Caki2 (cell line): ENCODE measurements at regions not wholly inside any gene's neighbourhood (a gene's known extent, or its start where the extent isn't known, plus 50 kb on each side); places are given as distances from the start of the nearest gene placed in this dataset.
A peak's percentile ranks its signal among the peaks of the same experiment; 100 is the strongest.
"Not testable (repeated sequence)": the region's sequence is repeated elsewhere in the genome, so short reads cannot be mapped to it uniquely, and the experiment has no call there.

Experiments used
- DNase-seq: peaks from one replicate; pipeline ENCODE4 v3.0.0-alpha.2; 2015; ENCODE audit warnings: low read depth
- in situ Hi-C: cut with HindIII; loops from 2 replicates; pipeline ENCODE4 v1.10.0; 2016; ENCODE audit warnings: low sequenced_read_pairs, low pct_unique_long_range_greater_than_20kb, mixed read lengths

DNA sequence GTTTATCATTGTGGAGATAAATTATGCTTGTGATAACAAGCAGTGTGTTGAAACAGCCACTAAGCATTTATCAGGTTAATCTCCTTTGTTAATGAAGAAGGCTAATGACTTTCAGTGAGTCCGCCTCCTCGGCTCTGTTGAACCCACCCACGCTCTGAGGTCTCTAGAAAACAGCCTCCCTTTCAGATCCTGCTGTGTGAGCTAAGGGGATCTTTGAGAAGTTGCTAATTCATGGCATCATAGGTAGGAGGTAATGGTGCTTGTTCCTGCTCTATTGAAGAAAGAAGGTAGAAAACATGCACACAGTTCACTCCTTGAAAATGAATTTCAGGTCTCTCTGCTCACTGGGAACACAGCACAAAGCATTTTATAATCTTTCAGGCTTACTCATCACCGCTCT, 483.9 kb downstream of the AACS start:
- in situ Hi-C loops: no loop called here
- DNase-seq: no peak

DNA sequence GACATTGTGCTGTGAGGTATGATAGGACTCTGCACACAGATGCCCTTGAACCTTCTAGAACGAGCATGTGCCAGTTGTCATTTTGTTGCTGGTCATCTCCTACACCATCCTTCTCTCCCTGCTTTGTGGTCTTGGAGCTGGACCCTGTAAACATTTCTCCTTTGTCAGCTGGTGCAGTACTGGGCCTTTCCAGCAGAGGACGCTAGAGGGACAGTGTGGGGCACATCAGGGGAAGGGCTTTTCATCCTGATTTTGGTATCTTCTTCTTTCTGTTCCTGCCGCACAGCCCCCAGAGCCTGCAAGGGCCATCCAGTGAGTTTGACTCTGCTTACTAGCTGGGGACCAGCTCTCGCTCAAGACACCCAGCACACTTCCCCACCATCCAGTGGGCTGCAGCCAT, 484.6 kb downstream of the AACS start:
- DNase-seq: no peak
- in situ Hi-C loops: no loop called here

DNA sequence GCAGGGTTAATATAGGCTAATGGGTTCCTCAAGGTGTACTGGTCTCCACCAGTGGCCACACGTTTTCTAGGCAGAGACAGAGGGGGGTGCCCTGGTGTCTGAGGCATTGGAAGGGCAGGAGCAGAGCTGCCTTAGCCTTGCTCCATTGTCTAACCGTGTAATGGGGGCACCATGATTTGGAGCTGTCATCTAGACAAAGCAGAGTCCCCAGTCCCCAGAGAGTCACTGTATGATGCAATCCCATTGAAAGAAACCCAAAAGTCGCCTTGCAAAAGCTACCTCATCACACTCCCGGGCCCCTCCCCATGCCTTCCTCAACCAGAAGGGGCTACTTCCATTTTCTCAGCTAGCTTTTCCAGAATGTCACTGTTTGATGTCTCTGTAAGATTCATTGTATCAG, 487.1 kb downstream of the AACS start:
- in situ Hi-C loops: no loop called here
- no peak for DNase-seq

DNA sequence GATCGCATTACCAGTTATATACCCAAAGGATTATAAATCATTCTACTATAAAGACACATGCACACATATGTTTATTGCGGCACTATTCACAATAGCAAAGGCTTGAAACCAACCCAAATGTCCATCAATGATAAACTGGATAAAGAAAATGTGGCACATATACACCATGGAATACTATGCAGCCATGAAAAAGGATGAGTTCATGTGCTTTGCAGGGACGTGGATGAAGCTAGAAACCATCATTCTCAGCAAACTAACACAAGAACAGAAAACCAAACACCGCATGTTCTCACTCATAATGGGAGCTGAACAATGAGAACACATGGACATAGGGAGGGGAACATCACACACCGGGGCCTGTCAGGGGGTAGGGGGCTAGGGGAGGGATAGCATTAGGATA, 495.8 kb downstream of the AACS start:
- DNase-seq, in situ Hi-C loops: not testable (repeated sequence)

DNA sequence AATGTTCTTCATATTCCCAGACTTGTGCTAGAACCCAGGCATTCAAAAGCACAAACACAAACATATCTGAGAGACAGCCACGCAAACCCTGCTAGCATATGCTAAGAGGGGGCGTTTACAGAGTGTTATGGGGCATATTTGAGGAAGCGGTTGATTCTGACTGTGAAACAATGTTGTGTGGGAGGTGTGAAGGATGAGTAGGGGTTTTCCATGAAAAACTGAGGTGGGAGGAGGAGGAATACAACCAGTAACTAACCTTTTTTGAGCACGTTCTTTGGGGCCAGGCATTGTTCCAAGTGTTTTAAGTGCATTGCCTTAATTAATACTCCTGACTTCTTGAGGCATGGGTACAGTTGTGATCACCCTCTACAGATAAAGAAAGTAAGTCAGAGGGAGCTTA, 499.5 kb downstream of the AACS start:
- DNase-seq: no peak
- in situ Hi-C loops: no loop called here

DNA sequence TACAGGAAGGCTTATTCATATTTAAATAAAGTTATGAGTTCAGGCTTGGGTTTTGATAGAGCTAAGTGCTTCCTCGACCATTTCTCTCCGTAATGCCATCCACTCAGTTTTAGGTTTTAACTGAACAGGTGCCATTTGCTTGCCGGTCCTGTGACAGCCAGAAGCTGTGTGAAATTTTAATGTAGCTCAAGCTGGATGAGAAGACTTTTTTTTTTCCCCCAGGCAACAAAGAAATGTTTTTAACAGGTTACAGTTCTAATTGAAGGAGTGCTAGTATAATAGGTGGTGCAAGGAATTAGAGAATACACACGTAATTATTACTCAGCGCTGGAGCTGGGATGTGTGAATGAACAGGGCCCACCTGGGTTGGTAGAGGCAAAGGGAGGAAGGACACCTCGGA, 502.3 kb downstream of the AACS start:
- in situ Hi-C loops: no loop called here
- DNase-seq: no peak

DNA sequence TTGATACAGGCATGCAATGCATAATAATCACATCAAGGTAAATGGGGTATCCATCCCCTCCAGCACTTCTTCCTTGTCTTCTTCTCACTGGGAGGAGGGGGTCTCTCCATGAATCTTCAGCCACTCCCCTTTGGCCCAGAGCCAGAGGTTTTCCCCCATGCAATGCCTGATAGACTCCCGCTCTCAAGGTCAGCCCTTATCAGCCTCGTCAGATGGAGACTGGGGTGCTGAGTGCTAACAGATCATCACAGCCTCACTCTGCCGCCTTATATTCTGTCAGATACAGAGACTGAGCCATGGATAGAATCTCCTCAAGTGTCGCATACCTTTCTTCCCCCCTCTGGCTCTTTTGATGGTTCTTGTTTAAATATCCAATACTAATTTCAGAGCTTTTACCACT, 503.1 kb downstream of the AACS start:
- in situ Hi-C loops: no loop called here

DNA sequence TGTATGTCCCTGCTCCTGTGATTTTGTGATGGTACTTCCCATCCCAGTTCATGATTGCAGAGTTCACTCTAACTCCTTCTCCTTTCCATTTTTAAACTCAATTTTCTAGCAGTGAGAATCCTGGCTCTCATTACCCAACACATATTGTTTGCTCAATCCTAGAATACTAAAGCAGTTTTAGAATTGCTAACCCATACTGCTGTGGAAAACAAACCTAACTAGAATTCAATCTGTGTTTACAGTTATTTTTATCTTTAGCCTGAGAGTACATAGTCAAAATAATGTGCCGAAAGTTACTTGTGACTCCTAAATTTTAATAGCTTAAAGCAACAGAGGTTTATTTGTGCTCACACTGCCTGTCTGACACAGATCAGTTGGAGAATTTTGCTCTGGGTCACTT, 508.0 kb downstream of the AACS start:
- DNase-seq: no peak
- in situ Hi-C loops: no loop called here

More for the DNA sequence above, 503.1 kb downstream of the AACS start:
- no peak for DNase-seq

DNA sequence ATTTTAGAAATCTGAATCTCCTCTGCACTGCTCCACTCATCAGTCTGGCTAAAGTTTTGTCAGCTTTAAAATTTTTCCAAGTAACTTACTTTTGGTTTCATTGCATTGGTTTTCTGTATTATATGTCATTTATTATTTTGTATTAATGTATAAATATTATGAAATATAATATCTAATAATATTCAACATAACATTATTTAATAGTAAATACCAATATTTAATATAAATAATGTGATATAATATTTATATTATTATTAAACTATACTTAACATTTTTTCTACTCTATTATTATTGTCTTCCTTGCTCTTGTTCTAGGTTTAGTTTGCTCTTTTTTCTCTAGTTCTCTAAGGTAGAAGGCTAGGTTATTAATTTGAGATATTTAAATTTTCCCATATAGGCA, 512.1 kb downstream of the AACS start:
- in situ Hi-C loops: no loop called here
- no peak for DNase-seq

DNA sequence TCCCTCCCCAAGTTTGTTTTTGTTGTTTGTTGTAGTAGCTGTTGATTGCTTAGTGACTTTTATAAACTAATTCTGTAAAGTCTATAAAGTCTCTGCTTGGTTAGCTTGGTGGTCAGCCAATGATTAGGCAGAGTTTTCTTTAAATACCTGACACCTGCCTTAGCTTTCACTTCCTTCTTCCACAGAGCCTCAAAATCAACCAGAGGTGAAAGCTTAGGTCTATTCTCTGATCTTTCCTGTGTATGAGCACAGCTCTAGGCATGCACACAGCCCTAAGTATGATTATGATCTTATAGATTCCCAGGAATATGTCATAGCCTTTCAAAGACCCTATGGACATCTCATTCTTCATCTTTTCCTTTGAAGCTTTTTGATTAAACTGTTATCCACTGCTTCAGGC, 514.7 kb downstream of the AACS start:
- no peak for DNase-seq

DNA sequence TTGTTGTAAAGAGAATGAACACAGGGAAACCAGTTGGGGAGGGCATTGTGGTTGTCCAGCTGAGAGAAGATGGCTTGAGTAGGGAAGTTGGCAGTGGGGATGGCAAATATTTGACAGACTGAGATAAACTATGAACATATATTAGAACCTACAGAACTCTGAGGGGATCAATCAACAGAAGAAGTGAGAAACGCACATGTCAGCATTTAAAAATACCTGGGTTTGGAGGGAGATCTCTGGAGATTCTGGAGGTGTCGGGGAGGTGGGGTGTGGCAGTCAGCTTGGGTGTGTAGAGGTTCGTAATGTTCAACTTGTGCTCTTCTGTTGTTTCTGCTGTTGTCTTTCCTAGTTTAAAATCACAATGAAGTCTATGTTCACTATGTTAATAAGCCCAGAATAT, 517.8 kb downstream of the AACS start:
- no peak for DNase-seq
- in situ Hi-C loops: no loop called here

More for the DNA sequence above, 514.7 kb downstream of the AACS start:
- in situ Hi-C loops: no loop called here

DNA sequence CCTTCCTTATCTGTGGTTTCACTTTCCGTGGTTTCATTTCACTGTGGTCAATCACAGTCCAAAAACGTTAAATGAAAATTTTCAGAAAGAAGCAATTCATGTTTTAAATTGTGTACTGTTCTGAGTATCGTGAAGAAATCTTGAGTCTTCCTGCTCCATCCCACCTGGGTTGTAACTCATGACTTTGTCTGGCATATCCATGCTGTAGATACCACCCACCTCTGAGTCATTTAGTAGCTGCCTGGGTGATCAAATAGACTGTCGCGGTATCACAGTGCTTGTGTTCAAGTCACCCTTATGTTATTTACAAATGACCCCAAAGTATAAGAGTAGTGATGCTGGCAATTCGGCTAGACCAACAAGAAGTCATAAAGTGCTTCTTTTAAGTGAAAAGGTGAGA, 521.2 kb downstream of the AACS start:
- in situ Hi-C loops: no loop called here
- DNase-seq: no peak

DNA sequence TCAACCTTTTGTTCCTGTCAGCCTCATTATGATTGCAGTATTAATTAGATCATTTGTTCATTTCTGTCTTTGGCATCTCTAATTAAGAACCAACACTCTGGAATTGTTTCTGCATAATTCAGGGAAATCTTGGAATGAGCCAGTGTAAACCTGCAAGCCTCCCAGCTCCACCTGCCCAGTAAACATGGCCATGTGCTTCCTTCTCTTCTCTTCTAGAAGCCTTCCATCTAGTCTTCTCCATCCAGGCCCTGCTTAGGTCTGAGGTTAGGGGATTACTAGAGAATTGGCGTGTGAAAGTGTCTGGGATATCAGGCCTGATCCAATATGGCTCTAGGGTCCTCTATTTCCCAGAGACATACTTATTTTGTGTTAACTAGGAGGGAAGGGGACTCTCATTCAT, 528.0 kb downstream of the AACS start:
- DNase-seq: no peak
- in situ Hi-C loops: no loop called here

DNA sequence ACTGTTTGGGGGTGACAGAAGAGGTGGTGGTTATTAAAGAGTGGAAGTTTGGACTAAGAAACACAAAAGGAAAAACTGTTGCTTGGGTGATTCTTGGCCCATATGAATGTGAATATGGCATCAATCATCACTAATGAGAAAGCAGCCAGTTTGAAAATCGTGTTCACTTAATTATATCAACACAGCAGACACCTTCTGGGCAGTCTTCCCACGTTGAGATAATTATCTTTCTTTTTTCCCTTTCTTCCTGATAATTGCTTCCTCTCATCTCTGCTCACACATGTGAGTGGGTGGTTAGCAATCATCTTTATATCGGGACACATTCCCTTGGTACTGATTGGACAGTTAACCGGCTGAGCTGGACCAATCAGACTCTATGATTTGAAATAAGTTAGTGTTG, 539.7 kb downstream of the AACS start:
- peak; percentile 31 for DNase-seq
- in situ Hi-C loops: no loop called here

DNA sequence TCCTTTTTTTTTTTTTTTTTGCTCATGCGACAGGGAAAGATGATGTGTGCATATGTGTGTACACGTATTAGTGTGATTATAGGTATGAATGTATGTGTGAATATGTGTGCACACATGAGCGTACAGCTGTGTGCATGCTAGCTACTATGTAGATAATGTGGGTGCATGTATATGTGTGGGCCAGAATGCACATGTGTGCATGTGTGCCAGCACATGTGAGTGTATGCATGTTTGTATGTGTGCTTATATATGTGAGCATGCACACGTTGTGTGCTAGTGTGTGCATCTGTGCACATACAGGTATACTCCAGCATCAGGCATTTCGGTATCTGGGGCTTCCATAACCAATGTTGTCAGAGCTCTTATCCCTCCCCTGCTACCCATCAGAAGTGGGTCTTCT, 541.1 kb downstream of the AACS start:
- no peak for DNase-seq
- in situ Hi-C loops: no loop called here

DNA sequence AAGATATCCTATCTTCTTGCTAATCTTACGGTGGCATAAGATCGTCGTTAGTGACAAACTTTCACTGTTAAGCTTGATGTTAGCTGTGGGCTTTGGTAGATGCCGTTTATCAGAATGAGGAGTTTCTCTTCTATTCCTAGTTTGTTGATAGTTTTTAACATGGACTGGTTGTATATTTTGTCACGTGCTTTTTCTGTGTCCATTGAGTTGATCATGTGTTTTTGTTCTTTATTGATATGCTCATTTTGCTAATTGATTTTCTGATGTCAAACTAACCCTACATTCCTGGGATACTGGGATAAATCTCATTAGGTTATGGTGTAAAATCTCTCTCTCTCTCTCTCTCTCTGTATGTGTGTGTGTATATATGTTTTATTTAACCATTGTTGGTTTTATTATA, 545.1 kb downstream of the AACS start:
- in situ Hi-C loops: no loop called here
- no peak for DNase-seq

DNA sequence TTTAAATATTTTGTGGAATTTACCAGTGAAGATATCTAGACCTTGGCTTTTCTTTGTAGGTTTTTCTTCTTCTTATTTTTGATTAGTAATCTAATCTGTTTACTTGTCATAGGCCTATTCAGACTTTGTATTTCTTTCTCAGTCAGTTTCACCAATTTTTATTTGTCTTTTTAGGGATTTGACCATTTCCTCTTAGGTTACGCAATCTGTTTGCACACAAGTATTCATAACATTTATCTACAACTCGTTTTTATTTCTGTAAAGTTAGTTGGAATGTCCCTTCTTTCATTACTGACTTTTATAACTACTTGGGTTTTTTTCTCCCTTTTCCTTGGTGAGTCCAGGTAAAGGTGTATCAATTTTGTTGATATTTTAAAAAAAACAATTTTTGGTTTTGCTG, 545.7 kb downstream of the AACS start:
- in situ Hi-C loops: no loop called here
- no peak for DNase-seq

DNA sequence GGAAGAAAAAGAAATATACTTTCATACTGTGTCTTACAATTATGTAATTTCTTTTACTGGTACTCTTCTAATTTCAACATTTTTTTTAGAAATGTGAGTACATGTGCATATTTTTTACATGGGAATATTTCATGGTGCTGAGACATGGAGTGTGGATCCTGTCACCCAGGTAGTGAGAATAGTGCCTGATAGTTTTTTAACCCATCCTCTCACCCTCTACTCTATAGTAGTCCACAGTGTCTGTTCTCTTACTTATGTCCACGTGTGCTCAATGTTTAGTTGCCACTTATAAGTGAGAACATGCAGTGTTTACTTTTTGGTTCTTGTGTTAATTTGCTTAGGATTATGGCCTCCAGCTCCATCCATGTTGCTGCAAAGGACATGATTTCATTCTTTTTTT, 548.8 kb downstream of the AACS start:
- in situ Hi-C loops: no loop called here
- no peak for DNase-seq

DNA sequence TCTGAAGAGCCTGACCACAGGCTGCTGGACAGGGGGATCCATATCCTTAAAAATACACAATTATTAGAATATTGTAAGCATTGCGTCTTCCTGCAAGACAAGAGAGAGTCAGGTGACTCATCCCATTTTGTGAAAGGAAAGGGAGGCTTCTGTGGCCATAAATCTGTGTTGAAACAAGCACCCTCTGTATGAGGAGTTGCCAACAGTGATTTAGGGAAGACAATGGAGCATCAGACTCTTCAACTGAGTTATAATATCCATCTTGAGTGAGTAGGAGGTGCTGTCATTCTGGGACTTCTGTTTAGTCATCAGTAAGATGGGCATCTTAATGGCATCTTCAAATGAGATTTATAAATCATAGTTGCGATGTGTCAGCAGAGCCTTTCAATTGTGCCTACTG, 554.5 kb downstream of the AACS start:
- in situ Hi-C loops: no loop called here
- DNase-seq: no peak

DNA sequence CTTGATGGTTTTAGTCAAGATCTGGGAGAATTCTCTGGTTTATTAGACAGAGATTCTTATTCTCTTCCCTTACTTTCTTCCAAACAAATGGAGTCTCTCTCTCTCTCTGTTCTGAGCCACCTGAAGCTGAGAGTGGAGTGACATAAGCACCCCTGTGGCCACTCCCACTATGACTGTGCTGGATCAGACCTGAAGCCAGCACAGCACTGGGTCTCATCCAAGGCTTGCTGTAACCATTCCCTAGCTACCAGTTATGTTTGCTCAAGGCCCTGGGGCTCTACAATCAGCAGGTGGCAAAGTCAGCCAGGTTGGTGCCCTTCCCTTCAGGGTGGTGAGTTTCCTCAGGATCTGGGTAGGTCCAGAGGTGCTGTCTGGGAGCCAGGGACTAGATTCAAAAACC, 568.5 kb downstream of the AACS start:
- no peak for DNase-seq
- in situ Hi-C loops: no loop called here

DNA sequence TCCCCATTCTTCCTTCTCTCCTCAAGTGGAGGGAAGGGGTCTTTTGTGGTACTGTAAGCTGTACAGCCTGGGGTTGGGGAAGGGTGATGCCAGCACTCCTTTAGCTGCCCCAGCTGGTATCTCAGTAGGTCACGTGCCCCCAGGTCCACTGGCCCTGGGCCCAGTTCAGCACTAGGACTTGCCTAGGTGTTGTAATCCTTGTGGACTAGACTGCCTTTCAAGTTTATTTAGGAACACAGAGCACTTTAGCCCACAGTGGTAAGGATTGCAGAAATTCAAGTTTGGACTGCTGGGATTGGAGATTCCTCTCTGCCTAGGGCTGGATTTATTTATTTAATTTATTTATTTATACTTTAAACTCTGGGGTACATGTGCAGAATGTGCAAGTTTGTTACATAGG, 569.6 kb downstream of the AACS start:
- DNase-seq: no peak
- in situ Hi-C loops: no loop called here
